GM18502 (cell line): ENCODE measurements at regions not wholly inside any gene's neighbourhood (a gene's known extent, or its start where the extent isn't known, plus 50 kb on each side); places are given as distances from the start of the nearest gene placed in this dataset.

ENCODE experiments used
- ATAC-seq: cut with Tn5 transposase; IDR thresholded peaks from one replicate; pipeline ENCODE4 v1.9.1; 2021; ENCODE audit warnings: mild to moderate bottlenecking; ENCODE audit not compliant: unreplicated experiment, poor library complexity

DNA sequence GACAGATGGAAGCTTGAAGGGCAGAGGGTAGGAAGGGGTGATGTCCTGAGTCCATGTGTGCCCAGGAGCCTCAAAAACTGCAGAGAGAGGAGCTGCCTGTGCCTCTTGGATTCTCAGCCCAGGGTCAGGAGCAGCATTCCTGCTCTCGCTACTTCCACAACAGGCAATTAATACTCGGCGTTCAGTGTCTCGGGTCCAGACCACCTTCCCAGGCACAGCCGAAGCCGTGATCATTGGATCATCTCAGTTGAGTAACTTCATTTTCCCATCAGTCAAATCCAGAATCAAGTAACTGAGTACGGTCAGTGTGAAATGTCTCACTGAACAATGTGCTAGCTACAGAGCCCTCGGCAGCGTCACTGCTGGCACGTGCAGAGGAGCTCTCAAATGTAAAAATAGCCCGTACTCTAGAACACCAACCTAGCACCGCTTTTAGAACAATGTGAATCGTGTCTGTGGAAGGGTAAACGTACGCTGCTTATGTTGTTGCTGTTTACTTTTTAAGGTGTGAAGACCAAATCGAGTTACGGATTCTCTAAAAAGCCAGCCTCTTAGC lies 63.5 kb upstream of the IRX4 start:
- no peak for ATAC-seq

DNA sequence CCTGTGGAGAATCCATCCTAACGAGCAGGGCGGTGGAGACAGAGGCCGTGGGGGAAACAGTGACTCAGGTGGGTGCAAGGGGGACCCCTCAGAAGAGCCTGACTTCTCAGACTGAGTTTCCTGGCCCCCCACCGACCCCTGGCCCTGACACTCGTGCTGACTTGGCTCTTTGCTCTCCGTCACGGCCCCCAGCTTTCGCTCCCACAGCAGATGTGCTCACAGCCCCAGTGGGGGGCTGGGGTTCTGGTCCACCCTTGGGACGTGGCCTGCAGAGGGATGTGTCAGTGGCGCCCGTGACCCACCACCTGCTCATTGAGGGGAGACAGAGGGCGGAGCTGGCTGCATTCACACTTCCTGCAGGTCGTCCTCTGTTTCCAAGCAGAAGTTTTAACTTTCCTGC lies 62.9 kb upstream of the IRX4 start:
- ATAC-seq = no peak

DNA sequence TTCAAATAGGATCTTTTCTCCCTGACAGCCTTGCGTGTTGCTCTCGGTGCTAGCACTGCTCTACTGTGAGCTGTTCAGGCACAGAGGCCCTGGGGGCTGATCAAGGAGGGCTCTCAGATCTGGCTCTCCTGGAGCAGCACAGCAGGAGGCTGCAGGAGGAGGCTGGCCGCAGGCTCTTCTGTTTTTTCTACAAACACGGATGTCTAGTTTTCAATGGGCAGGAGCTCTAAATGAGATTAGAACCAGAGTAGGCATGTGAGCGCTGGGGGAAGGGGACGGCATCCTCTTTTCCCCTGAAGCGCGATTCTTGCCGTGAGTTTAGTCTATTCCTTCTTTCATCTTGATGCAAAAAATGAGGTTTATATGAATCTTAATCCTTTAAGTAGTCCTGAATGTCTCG lies 61.7 kb upstream of the IRX4 start:
- ATAC-seq = no peak

DNA sequence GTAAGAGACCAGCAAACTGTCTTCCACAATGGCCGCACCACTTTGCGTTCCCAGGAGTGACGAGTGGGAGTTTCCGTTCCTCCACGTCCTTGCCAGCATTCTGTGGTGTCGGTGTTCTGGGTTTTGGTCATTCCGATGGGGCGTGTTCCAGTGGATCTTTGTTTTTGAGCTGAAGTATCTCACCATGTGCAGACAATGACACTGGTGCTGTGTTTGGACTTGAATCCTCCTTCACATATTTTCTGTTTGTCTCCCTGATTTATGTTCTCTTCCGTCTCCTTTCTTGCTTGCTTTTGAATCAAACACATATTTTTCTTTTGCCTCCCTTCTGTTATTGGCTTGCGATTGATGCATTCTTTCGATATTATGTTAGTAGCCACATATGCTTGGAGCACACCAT lies 60.8 kb upstream of the IRX4 start:
- ATAC-seq = no peak

DNA sequence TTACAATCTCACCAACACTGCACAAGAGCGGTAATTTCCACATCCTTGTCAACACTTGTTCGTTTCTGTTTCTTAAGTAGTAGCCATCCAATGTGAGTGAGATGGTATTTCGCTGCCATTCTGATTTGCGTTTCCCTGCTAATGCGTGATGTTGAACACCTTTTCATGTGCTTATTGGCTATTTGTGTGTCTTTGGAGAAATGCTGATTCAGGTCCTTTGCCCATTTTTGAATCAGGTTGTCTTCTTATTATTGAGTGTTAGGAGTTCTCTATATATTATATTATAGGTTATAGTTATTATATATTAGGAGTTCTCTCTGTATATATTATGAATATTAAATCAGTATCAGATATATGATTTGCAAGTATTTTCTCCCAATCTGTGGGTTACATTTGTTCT lies 59.9 kb upstream of the IRX4 start:
- ATAC-seq = no peak

DNA sequence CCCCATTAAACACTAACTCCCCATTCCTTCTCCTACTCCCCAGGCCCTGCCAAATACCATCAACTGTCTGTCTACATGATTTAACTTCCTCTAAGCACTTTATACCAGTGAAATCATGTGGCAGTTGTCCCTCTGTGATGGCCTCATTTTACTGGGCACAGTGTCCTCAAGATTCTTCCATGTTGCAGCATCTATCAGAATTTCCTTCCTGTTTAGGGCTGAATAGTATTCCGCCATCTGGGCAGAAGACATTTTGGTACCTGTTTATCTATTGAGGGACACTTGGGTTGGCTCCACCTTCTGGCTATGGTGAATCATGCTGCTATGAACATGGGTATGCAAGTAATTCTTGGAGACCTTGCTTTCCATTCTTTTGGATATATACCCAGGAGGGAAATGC lies 59.4 kb upstream of the IRX4 start:
- ATAC-seq = no peak

DNA sequence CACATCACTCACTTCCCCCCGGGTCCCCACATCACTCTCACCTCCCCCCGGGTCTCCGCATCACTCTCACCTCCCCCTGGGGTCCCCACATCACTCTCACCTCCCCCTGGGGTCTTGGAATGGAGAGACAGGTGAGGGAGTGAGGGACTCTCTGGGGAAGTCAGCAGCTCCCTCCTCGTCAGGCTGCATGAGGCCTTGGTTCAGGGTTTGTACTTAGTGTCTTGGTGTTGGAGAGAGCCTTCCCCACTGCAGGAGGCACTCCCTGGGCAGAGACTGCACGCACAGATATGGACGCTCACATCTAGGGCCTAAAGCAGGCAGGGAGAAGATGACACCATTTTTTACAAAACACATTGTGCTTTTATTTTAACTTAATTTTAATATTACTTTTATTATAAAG lies 56.5 kb upstream of the IRX4 start:
- no peak for ATAC-seq

DNA sequence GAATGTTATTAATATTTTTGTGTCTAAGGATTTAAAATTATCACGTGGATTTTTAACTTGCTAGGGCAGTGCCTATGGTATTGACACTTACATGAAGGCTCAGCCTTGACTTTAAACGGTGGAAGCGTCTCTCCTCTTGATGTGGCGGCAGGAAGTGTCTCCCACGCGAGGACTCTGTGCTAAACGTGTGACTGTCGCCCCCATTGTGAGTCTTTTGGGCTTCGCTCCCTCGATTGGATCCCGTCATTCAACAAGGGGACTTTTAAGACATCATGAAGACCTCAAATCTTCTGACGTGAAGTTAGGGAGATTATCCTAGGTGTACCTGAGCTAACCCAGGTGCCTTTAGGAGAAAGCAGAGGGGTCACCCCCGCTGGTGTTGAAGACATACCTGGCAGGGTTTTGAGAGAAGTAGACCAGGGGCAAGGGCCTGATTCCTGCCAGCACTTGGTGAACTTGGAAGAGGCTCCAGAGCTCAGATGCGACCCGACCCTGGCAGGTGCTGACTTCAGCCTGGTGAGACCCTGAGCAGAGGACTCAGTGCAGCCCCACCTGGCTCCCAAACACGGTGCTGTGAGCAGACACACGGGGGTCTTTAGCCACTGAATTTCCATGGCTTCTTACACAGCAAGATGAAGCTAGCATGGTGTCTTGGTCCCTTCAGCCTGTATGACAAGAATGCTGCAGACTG lies 55.7 kb upstream of the IRX4 start:
- no peak for ATAC-seq

DNA sequence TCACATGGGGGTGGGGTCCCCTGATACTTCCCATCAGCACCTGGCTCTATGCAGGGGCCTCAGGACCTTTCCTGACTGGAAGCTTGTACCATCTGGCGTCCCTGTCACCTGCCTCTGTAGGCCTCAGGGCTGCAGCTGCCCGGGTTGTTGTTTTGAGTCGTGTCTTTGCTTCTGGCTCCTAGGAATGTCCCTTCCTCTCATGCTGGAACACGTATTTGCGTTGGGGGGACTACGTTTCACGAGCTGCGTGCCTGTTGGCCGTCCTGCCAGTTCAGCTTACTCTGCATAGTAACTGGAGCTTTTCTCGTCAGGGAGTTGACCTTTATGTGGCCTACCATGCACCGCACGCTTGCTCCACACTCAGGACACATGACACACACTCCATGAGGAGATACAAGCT lies 54.9 kb upstream of the IRX4 start:
- ATAC-seq = no peak

DNA sequence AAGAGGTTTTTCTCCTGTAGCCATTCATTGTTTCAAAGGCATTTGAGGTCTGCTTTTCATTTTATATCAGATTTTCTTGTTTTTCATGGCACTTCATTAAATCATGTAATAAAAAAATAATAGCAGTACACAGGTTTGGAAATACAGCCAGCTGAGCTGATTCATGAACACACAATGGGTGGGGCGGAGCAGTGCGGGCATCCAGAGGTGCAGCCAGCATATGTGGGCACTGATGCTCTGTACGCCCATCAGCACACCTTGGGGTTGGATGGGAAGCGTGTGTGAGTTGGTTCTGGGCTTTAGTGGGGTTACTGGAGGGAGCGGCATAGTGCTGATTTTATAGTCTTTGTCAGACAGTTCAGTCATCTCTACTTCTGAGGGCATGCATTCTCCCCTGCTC lies 54.2 kb upstream of the IRX4 start:
- ATAC-seq = no peak

DNA sequence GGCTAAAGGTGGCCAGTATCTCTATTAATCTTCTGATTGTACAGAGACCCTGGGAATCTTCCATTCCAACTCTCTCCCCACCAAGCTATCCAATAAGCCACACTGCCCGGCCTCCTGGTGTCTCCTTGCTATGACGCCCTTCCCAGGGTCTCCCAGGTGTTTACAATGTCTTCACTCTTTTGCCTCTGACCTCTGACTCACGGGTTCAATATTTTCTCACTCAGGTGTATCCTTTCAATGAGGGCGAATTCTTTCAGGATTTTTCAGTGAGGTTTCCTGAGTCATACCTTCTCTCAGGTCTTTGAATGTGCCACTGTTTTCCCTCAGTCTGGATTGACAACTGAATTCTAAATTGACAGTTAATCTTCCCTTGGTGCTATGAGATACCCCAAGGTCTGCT lies 53.7 kb upstream of the IRX4 start:
- no peak for ATAC-seq

DNA sequence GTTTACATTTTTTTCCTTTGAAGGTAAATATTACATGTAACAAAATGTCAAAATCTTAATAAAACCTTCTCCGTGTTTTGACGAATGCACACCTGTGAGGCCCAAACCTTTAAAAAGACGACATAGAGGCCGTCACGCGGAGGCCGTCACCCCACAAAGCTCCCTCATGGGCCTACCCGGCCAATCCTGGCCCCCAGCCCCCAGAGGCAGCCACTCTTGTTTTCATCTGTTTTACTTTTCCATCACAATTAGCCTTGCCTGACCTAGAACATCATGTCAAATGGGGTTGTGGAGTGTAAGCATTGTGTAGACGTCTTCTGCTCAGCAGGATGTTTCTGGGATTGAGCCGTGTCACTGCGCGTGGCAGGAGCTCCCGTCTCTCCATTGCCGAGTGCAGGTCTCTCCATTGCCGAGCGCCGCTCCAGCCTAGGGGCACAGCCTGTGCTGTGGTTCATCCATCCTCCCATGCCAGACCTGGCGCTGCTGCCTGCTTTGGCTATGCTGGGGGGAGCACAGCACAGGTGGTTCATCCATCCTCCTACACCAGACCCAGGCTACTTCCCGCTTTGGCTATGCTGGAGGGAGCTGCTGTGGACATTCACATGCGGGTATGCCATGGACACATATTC lies 52.2 kb upstream of the IRX4 start:
- no peak for ATAC-seq

DNA sequence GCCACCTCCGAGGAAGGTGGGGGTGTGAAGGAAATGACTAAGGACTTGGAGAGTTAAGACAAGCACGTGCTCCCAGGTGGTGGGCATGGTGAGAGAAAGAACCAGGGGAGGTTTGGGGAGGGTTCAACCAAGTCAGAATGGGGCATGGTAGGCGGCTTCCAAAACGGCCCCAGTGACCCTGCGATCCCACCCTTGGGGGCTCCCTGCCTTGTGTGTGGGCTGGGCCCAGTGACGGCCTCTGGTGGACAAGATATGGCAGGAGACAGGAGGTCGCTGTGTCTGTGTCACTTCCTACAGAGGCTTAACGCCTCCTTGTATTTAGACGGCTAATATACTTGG lies 51.3 kb upstream of the IRX4 start:
- ATAC-seq = no peak

DNA sequence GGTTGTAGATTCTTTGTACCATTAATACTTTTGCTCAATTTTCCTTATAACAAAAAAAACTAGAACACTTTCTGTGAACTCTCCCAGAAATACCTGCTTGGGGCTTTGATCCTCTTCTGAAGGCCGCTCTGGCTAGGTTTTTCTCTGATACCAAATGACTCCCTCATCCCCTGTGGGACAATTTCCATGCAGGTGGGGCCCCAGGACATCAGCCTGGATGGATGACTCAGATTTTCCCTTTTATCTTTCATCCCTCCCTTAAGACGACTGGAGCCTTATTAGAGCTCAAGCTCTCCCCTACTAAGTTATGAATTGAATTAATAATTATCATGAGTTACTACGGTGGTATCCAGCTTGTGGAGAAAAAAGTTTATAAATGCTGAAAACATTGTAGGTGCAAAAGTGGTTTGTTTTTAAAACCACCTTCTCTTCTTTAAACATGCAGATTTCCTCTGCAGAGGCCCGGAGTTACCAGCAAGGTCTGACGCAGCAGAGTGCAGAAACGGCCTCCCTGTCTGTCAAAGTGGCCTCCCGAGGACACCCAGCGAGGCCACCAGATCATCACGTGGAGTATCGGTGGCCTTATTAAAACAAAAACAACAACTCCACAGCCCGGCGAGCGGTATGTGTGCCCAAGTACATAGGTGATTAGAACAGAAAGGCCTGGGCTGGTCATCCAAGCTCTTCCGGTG lies 50.8 kb upstream of the IRX4 start:
- no peak for ATAC-seq
